RWPE1 (cell line): ENCODE measurements at regions not wholly inside any gene's neighbourhood (a gene's known extent, or its start where the extent isn't known, plus 50 kb on each side); places are given as distances from the start of the nearest gene placed in this dataset.
"Not testable (repeated sequence)": the region's sequence is repeated elsewhere in the genome, so short reads cannot be mapped to it uniquely, and the experiment has no call there.

ENCODE experiments used
- CTCF ChIA-PET: fragments of 350-600 bp; sonication (Branson Sonifier 250); formaldehyde crosslinking; extraction: SDS; loops from one replicate; lab custom pipeline; 2021; lab: Yijun Ruan, JAX
- POLR2A ChIA-PET: fragments of 400-600 bp; formaldehyde crosslinking; extraction: SDS; loops from one replicate; lab custom pipeline; 2020; ENCODE audit warnings: antibody characterized with exemption; ENCODE audit not compliant: low non-redundant PET; lab: Yijun Ruan, JAX
- DNase-seq: peaks from one replicate; pipeline ENCODE4 v3.0.0; 2012; ENCODE audit warnings: low spot score
- H3K27ac ChIP-seq: fragments of 450-650 bp; 2 replicates; pipeline ENCODE4 v1.5.1; 2017
- TF ChIP-seq, protein P1 (sequence below): fragments of 450-650 bp; conservative IDR thresholded peaks from 2 replicates; pipeline ENCODE4 v1.5.1; 2017; ENCODE audit warnings: low read depth, mild to moderate bottlenecking

DNA sequence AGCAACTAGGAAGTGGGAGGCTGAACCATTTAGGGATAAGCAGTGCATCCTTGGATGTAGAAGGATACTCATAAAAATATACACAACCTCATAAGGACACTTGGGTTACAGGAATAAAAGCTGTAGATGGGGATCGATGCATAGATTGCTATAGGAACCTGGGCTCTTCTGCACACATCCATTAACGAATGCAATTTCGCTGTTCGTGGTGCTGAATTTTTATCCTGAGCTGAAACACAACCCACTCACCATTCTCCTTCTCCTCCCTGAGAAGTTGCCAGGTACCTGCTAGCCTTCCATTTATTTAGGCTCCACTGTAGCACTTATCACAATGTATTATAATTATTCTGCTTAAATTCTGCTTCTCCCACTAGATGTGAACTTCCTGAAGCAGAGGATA, 320.6 kb upstream of the BRINP1 start:
- ChIA-PET POLR2A (no interaction called here), CTCF (no interaction called here)
- DNase-seq = no peak
- TF ChIP-seq, protein P1, sequence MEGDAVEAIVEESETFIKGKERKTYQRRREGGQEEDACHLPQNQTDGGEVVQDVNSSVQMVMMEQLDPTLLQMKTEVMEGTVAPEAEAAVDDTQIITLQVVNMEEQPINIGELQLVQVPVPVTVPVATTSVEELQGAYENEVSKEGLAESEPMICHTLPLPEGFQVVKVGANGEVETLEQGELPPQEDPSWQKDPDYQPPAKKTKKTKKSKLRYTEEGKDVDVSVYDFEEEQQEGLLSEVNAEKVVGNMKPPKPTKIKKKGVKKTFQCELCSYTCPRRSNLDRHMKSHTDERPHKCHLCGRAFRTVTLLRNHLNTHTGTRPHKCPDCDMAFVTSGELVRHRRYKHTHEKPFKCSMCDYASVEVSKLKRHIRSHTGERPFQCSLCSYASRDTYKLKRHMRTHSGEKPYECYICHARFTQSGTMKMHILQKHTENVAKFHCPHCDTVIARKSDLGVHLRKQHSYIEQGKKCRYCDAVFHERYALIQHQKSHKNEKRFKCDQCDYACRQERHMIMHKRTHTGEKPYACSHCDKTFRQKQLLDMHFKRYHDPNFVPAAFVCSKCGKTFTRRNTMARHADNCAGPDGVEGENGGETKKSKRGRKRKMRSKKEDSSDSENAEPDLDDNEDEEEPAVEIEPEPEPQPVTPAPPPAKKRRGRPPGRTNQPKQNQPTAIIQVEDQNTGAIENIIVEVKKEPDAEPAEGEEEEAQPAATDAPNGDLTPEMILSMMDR = no peak
- no peak overlapping the region for H3K27ac ChIP-seq

DNA sequence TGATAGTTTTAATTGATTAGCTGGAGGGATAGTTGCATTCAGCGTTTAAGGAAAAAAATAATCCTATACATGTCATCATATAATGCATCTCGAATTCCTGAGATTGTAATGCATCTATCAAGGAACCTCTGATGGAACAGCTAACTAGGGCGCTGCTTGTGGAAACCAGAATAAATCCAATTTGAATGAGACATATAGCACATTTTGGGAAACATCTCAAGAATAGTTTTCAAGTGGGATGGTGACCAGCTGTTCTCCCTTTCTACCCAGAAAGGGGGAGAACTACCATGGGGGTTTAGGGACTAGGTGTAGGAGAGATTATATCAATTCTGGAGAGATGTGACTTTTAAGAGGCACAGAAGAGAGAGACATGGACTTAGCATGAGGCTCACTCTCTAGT, 319.3 kb upstream of the BRINP1 start:
- TF ChIP-seq, protein P1 = no peak
- CTCF ChIA-PET = no interaction called here
- DNase-seq = no peak
- no peak overlapping the region for H3K27ac ChIP-seq
- POLR2A ChIA-PET = no interaction called here

DNA sequence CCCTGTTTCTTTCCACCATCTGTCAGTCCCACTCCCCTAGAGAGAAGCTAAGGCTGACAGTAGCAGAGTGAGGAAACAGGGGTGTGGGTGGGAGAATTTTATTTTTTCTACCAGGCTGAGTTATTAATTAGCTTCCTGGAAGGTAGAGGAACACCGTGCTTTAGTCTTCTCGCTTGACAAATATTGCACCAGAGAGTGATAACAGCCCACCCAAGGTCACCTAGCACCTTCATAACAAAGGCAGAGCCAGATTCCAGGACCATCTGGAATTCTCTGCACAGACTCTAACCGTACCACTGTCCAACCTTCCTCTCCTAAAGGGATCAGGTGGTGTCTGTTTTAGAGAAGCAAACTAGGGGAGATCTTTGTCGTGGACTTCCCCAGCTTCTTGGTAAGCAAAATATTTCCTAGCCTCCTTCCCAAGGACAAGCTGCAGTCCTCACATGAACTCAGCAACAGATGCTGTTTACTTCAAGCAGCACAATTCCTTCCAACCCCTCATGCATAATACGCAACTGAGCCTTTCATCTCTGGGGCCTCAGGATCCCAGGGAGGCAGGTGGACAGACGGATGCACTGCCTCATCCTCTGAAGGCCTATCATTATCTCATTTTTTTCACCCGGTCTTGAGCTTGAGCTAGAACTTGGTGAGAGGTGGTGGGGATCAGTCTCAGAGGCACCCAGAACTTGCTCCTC, 308.7 kb upstream of the BRINP1 start:
- no peak overlapping the region for H3K27ac ChIP-seq
- DNase-seq = no peak
- TF ChIP-seq, protein P1 = no peak
- CTCF ChIA-PET = no interaction called here
- POLR2A ChIA-PET = no interaction called here

DNA sequence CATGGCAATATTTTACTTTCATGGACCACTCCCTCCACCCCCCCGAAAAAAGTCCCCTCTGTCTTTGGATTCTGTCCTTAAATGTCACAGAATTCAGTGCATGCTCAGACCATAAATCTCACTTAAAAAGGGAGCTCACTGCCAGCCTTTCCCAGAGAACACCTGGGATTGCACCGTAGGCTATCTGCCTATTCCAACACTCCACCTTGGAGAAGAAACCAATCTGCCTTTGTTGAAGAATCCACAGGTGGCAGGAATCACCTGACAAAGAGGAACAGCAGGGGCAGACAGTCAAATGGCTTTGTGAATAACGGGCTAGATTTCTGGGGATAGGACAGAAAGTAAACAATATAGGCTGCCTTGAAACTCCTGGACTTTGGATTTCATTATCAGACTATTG, 306.7 kb upstream of the BRINP1 start:
- H3K27ac ChIP-seq = no peak overlapping the region
- ChIA-PET CTCF (no interaction called here), POLR2A (no interaction called here)
- TF ChIP-seq, protein P1 = no peak
- no peak for DNase-seq

DNA sequence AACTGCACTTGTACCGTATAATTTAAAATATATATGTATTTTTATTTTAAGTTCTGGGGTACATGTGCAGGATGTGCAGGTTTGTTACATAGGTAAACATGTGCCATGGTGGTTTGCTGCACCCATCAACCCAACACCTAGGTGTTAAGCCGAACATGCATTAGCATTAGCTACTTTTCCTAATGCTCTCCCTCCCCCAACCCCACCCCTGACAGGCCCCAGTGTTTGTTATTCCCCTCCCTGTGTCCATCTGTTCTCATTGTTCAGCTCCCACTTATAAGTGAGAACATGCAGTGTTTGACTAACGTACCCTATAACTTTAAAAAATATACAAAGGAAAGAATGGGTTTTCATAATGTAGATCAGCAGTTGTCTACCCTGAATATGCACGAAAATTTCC, 303.5 kb upstream of the BRINP1 start:
- POLR2A ChIA-PET, CTCF ChIA-PET: not testable (repeated sequence)

DNA sequence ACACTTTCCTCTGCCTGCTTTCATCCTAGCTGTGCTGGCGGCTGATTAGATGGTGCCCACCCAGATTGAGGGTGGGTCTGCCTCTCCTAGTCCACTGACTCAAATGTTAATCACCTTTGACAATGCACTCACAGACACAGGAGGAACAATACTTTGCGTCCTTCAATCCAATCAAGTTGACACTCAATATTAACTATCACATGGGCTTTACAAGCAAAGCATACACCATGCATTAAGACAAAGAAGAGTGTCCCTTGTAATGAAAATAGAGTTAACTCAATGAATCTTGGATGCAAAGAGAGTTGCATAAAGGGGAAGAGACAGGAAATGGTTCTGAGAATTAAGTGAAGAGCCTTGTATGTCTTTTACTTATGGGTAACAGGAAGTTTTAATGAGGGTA, 298.7 kb upstream of the BRINP1 start:
- TF ChIP-seq, protein P1 = no peak
- ChIA-PET POLR2A (no interaction called here), CTCF (no interaction called here)
- no peak overlapping the region for H3K27ac ChIP-seq
- DNase-seq = no peak

More for the DNA sequence above, 303.5 kb upstream of the BRINP1 start:
- DNase-seq, H3K27ac ChIP-seq: not testable (repeated sequence)

DNA sequence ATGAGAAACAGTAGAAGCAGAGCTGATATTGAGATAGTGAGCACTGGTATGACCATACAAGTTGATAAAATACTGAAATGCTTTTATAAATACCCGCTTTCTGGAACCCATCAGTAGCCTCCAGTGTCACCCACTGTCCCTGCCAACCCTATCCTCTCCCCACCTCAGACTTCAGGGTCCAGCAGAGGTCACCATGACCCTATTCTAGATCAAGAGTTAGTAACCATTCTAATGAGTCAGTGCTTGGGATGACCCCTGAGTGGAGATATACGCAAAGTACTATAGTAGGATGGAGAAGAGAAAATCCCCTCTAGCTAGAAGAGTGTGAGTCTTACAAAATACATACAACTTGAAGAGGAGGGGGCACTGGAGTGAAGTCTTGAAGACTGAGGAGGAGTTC, 297.9 kb upstream of the BRINP1 start:
- TF ChIP-seq, protein P1 = no peak
- ChIA-PET CTCF (no interaction called here), POLR2A (no interaction called here)
- H3K27ac ChIP-seq = no peak overlapping the region
- DNase-seq = no peak
